Epidermal melanocyte (primary cell): ENCODE measurements at regions not wholly inside any gene's neighbourhood (a gene's known extent, or its start where the extent isn't known, plus 50 kb on each side); places are given as distances from the start of the nearest gene placed in this dataset.
A peak's percentile ranks its signal among the peaks of the same experiment; 100 is the strongest.
"Not testable (repeated sequence)": the region's sequence is repeated elsewhere in the genome, so short reads cannot be mapped to it uniquely, and the experiment has no call there.

Experiments
- DNase-seq: peaks from one replicate; pipeline ENCODE4 v3.0.0; 2011; ENCODE audit warnings: low spot score; ENCODE audit not compliant: insufficient read length

- no peak for DNase-seq
Measured at GRCh38 chr10:21406595-21407193, 118.8 kb downstream of the SKIDA1 start.

DNA sequence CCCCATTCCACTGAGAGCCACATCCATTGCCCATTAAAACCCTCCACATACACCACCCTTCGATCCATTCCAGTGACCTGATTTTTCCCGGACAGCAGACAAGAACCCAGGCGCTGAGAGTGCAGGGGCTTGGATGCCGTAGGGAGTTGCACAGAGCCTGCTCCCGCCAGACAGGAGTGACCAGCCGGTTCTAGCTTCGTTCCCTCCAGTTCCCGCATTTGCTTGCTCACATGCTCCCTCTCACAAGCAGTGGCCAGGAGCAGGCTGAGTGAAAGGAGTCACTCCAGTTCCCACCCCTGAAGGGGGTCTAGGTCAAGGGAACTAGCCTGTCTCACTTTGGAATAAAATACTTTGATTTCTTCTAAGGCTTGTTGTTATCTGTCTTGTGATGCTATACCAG lies 119.5 kb downstream of the SKIDA1 start:
- DNase-seq = no peak

- DNase-seq = no peak
Measured at GRCh38 chr10:21403256-21404015, 122.0 kb downstream of the SKIDA1 start.

DNA sequence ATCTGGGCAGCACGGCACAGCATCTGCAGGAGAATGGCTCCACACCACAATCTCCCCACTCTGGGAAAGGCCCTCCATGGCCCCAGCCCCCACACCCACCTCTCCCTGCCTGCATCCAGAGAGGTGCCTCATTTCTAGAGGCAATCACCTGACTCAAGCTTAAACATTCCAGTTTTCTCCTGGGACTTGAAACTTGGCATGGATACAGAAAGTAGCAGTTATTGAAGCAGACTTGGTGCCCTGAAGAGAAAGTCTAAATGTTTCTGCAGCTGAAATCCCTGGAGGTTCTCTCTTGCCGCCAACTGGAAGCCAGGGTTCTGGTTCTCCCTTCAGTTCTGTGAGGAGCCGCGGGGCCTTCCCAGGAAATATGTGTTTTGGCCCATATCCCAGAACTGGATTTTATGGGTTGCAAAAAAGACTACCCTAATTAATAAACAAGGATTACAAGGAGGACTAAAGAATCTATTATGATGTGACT lies 122.8 kb downstream of the SKIDA1 start:
- no peak for DNase-seq

DNA sequence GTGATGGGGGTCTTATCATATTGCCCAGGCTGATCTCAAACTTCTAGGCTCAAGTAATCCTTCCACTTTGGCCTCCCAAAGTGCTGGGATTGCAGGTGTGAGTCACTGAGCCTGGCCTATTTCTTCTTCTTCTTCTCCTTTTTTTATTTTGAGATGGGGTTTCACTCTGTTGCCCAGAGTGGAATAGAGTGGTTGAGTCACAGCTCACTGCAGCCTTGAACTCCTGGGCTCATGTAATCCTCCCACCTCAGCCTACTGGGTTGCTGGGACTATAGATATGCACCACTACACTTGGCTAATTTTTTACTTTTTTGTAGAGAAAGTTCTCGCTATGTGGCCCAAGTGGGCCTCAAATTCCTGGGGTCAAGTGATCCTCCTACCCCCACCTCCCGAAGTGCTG lies 124.3 kb downstream of the SKIDA1 start:
- no peak for DNase-seq

GRCh38 chr10:21399392-21400035 lies 126.0 kb downstream of the SKIDA1 start:
- no peak for DNase-seq

DNA sequence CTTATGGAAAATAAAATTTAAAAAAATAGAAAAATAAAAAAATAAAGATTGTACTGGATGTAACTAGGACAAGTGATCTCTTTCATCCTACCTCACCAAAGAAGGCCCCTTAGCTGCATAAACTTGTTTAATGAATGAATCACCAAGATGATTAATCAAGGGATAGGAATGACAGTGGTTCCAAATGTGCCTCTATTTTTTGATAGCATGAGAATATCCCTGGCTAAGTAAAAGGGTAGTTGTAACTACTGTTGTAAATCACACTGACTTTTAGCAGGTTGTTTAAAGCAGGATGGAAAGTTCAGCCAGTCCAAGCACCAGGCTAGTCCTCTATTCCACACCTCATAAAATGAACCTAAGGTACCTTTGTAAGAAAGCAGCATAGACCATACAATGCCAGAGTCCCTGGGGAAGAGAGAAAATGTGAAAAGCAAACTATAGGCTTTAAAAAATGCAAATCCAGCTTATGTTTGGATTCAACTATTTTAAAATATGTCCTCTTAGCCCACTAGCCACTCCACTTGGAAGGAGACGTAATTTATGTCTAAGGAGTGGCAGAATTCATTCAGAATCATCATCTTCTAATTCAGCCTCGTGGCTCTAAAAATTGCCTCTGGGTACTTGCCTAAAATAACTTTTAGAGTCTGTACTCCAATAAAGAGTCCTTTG lies 126.8 kb downstream of the SKIDA1 start:
- DNase-seq = no peak

- no peak for DNase-seq
Measured at GRCh38 chr10:21396889-21397288, 128.6 kb downstream of the SKIDA1 start.

- no peak for DNase-seq
Measured at GRCh38 chr10:21393931-21394330, 131.6 kb downstream of the SKIDA1 start.

DNA sequence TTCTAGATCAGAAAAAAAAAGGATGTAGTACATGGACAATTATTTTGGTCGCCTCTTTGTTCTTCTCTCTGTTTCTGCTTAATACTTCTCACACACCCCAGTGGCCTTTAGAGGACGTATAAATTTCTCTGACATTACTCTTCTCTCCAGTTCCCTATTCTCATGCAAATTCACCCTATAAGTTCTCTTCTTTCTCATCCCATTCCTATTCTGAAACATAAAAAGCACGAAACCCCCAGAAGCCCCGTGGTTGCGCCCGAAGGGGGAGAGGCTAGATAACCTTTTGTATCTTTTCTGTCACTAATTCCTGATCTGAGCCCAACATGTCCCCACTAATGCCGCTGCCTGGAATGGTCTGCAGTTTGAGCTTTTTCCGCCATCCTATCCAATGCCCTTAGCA lies 136.9 kb downstream of the SKIDA1 start:
- no peak for DNase-seq

DNA sequence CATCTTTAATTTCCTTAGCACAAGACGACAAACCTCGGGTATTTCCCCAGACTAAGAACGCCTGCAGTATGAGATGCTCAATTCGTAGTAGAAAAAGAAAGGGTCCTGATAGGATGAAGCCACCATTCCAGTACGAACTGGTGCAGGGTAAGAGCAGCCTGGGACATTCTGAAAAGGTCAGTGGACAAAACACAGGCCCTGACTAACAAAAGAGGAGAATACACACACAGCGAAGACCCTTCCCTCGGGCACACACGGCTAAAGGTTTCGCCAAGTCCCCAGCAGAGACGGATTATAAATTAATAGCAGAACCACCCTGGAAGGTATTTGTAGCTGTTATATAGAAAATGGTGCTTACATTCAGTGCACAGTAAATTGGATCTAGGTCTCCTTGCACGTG lies 137.6 kb downstream of the SKIDA1 start:
- no peak for DNase-seq

GRCh38 chr10:21385996-21386585 lies 139.4 kb downstream of the SKIDA1 start:
- no peak for DNase-seq

GRCh38 chr10:21385536-21385935 lies 139.9 kb downstream of the SKIDA1 start:
- DNase-seq = no peak

DNA sequence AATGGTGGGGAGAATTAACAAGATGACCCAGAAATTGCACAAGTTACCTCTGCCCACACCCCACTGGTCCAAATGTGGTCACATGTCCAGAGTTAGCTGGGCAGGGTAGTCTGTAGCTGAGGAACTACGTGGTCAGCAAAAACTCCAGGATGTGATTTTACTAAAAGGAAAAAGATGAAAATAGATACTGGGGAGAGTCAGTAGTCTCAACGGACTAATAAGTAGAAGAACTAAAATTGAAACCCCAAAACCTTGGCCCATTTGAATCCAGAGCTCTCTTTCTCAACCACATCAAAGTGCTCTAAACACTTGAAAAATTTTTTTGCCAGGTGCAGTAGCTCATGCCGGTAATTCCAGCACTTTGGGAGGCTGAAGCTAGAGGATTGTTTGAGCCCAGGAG lies 146.3 kb downstream of the SKIDA1 start:
- no peak for DNase-seq

GRCh38 chr10:21375274-21375673 lies 150.2 kb downstream of the SKIDA1 start:
- DNase-seq = not testable (repeated sequence)

DNA sequence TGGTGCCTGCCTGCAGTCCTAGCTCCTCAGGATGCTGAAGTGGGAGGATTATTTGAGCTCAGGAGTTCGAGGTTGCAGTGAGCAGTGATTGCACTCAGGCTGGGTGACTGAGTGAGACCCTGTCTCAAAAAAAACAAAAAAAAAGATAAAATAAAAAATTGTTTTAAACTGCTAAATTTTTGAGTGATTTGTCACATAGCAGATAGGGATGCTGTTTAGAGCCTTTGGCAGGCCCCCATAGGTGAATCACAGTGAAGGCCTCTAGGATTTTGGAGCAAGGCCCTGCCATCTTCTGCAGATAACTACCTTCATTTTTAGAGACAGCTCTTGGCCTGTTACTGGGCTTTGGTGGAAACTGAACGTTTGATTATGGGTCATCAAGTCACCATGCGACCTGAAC lies 151.6 kb downstream of the SKIDA1 start:
- DNase-seq = not testable (repeated sequence)

DNA sequence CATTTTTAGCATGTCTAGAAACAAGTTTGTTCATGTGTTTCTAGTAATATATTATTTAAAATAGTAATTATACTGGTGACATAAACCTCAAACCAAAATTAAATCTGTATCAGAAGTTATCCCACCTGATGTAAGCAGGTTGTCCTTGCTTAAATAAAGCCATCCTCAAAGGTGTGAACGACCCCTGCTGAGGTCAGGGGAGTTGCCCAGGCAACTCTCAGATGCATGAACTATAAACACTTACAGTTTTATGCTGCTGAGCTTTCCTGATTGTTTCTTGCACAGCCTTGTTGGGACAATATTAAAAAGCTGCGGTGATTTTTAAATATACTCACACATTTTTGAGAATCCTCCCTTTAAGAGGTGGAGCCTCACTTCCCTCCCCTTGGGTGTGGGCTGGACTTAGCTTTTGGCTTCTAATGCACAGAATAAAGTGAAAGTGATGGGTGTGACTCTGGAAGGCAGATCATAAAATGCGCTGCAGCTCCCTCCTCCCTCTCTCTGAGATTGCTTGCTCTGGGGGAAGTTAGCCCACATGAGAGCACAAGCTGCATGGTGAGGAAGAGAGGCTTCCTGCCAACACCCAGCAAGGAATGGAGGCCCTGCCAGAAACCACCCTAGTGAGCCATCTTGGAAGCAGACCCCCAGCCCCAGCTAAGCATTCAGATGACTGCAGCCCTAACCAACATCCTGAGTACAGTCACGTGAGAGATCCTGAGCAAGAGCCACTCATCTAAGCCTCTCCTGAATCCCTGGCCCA lies 152.7 kb downstream of the SKIDA1 start:
- DNase-seq = peak; percentile 64

- no peak for DNase-seq
Measured at GRCh38 chr10:21369697-21370096, 155.8 kb downstream of the SKIDA1 start.

- no peak for DNase-seq
Measured at GRCh38 chr10:21368728-21369425, 156.6 kb downstream of the SKIDA1 start.

DNA sequence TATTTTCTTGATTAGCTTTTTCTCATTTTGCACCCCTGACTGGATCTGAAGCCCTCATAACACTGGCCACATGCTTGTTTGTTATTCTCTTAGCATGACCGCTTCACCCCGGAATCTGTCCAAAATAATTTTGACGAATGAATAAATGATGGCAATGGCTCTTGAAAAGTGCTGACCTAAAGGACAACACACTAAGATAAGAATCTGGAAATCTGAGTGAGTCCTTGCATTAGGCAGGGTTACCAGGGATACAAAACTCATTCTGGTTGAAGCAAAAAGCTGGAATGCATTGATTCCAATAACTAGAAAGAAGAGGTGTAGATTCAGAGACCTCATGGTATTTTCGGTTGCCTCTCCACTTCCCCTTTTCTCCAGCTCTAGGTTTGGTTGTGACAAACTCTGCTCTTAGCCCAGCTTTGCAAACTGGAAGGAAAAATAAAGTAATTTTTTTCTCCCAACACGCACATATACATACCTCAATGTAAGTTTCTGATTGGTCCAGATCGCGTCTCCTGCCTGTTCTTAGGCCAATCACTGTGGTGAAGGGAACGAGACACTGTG lies 157.4 kb downstream of the SKIDA1 start:
- no peak for DNase-seq
